ENCODE measurements at regions not wholly inside any gene's neighbourhood (a gene's known extent, or its start where the extent isn't known, plus 50 kb on each side); places are given as distances from the start of the nearest gene placed in this dataset.

GRCh38 chrX:104307341-104307740 is 52.6 kb upstream of the ESX1 start:
- DNase-seq (ENCODE audit: low spot score) = no peak

- DNase-seq (ENCODE audit: low spot score) = no peak
These were observed 51.4 kb upstream of the ESX1 start for GRCh38 chrX:104306180-104306579.

Measured in globus pallidus (tissue), 1 donor.